ENCODE measurements at regions not wholly inside any gene's neighbourhood (a gene's known extent, or its start where the extent isn't known, plus 50 kb on each side); places are given as distances from the start of the nearest gene placed in this dataset.

- DNase-seq (ENCODE audit: low read depth), result no peak
- H3K4me3 ChIP-seq (ENCODE audit: control insufficient read depth, low read depth, low read length), result no peak overlapping the region
- TF ChIP-seq CTCF (conservative IDR thresholded peaks at IDR 0.05; ENCODE audit: control insufficient read depth, insufficient read depth, low read depth, low read length), result no peak
Measured at GRCh38 chr6:74567281-74567922, 638.5 kb downstream of the COL12A1 start.

- DNase-seq (ENCODE audit: low read depth), result no peak
- no peak for TF ChIP-seq CTCF (conservative IDR thresholded peaks at IDR 0.05; ENCODE audit: control insufficient read depth, insufficient read depth, low read depth, low read length)
- H3K4me3 ChIP-seq (ENCODE audit: control insufficient read depth, low read depth, low read length), result no peak overlapping the region
Measured at GRCh38 chr6:74557236-74557635, 648.6 kb downstream of the COL12A1 start.

GRCh38 chr6:74554041-74554440, 651.8 kb downstream of the COL12A1 start:
- no peak overlapping the region for H3K4me3 ChIP-seq (ENCODE audit: control insufficient read depth, low read depth, low read length)
- no peak for DNase-seq (ENCODE audit: low read depth)

GRCh38 chr6:74551896-74552295, 654.0 kb downstream of the COL12A1 start:
- TF ChIP-seq CTCF (conservative IDR thresholded peaks at IDR 0.05; ENCODE audit: control insufficient read depth, insufficient read depth, low read depth, low read length), result no peak
- no peak overlapping the region for H3K4me3 ChIP-seq (ENCODE audit: control insufficient read depth, low read depth, low read length)
- peak; percentile 21 for DNase-seq (ENCODE audit: low read depth)

More at GRCh38 chr6:74554041-74554440, 651.8 kb downstream of the COL12A1 start:
- TF ChIP-seq CTCF (conservative IDR thresholded peaks at IDR 0.05; ENCODE audit: control insufficient read depth, insufficient read depth, low read depth, low read length), result no peak

- no peak for DNase-seq (ENCODE audit: low read depth)
- TF ChIP-seq CTCF (conservative IDR thresholded peaks at IDR 0.05; ENCODE audit: control insufficient read depth, insufficient read depth, low read depth, low read length), result no peak
- no peak overlapping the region for H3K4me3 ChIP-seq (ENCODE audit: control insufficient read depth, low read depth, low read length)
Measured at GRCh38 chr6:74550821-74551220, 655.0 kb downstream of the COL12A1 start.

GRCh38 chr6:74549746-74550145, 656.1 kb downstream of the COL12A1 start:
- DNase-seq (ENCODE audit: low read depth), result no peak
- no peak overlapping the region for H3K4me3 ChIP-seq (ENCODE audit: control insufficient read depth, low read depth, low read length)
- TF ChIP-seq CTCF (conservative IDR thresholded peaks at IDR 0.05; ENCODE audit: control insufficient read depth, insufficient read depth, low read depth, low read length), result no peak

All from fibroblast of mammary gland (primary cell).